Astrocyte (in vitro differentiated cells and primary cell): ENCODE measurements at regions not wholly inside any gene's neighbourhood (a gene's known extent, or its start where the extent isn't known, plus 50 kb on each side); places are given as distances from the start of the nearest gene placed in this dataset.

Experiments used
- CTCF ChIP-seq: IDR thresholded peaks from 2 replicates; pipeline ENCODE4 v1.5.1; 2011; ENCODE audit warnings: low read depth, mild to moderate bottlenecking, inconsistent platforms, low read length, moderate library complexity; ENCODE audit not compliant: insufficient read depth
- EZH2 ChIP-seq: IDR thresholded peaks from 2 replicates; pipeline ENCODE4 v1.6.1; 2012; ENCODE audit warnings: mild to moderate bottlenecking, low read length, inconsistent platforms; ENCODE audit not compliant: insufficient read depth

DNA sequence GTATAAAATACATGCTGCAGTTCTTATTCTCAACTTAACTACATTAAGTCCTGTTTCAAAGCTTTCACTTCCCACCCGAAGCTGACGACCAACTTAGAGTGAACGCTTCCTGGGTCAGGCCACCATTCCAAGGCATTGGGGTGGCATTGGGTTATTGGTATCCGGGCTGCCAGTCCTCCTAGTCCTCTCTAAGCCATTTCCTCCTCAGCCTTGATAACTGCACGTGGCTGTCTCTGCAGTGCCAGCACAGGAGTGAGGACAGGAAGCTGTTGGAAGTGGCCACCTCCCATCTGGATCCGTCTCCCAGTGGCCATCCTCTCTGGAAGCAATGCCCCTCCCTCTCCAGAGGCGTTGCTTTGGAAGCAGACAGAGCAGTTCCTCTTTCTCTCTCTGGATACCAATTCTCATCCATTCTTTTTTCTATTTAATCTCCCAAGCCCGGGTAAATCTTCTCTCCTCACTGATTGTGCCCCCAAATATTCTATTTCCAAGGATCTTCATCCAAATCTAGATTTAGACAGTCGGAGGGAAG, 354.7 kb downstream of the EIPR1 start:
- TF ChIP-seq CTCF: no peak
- TF ChIP-seq EZH2: no peak
